G401.6 (cell line): ENCODE measurements at regions not wholly inside any gene's neighbourhood (a gene's known extent, or its start where the extent isn't known, plus 50 kb on each side); places are given as distances from the start of the nearest gene placed in this dataset.
A peak's percentile ranks its signal among the peaks of the same experiment; 100 is the strongest.
"Not testable (repeated sequence)": the region's sequence is repeated elsewhere in the genome, so short reads cannot be mapped to it uniquely, and the experiment has no call there.

Experiments
- FAIRE-seq: peaks from 2 replicates; lab custom pipeline; 2012; peaks lifted over from hg19 to GRCh38; lab: Jason Lieb, UNC

- FAIRE-seq, result no peak
Observed at GRCh38 chr7:113299748-113300147, 181.4 kb upstream of the SMIM30 start.

- FAIRE-seq, result no peak
Observed at GRCh38 chr7:113298501-113298900, 180.1 kb upstream of the SMIM30 start.

- FAIRE-seq, result no peak
Observed at GRCh38 chr7:113294750-113295149, 176.4 kb upstream of the SMIM30 start.

- FAIRE-seq, result no peak
Observed at GRCh38 chr7:113292105-113292504, 173.8 kb upstream of the SMIM30 start.

GRCh38 chr7:113291058-113291457 lies 172.7 kb upstream of the SMIM30 start:
- no peak for FAIRE-seq

GRCh38 chr7:113289140-113289740 lies 170.9 kb upstream of the SMIM30 start:
- FAIRE-seq, result no peak

GRCh38 chr7:113285411-113285810 lies 167.1 kb upstream of the SMIM30 start:
- FAIRE-seq, result no peak

- no peak for FAIRE-seq
Observed at GRCh38 chr7:113283861-113284260, 165.5 kb upstream of the SMIM30 start.

GRCh38 chr7:113282875-113283274 lies 164.5 kb upstream of the SMIM30 start:
- no peak for FAIRE-seq

GRCh38 chr7:113281223-113281622 lies 162.9 kb upstream of the SMIM30 start:
- no peak for FAIRE-seq

- FAIRE-seq, result no peak
Observed at GRCh38 chr7:113279256-113279655, 160.9 kb upstream of the SMIM30 start.

GRCh38 chr7:113270790-113271189 lies 152.4 kb upstream of the SMIM30 start:
- FAIRE-seq, result peak; percentile 28

- FAIRE-seq, result not testable (repeated sequence)
Observed at GRCh38 chr7:113269592-113269991, 151.2 kb upstream of the SMIM30 start.

GRCh38 chr7:113268757-113269156 lies 150.4 kb upstream of the SMIM30 start:
- no peak for FAIRE-seq

- FAIRE-seq, result no peak
Observed at GRCh38 chr7:113267885-113268284, 149.5 kb upstream of the SMIM30 start.

GRCh38 chr7:113267271-113267670 lies 148.9 kb upstream of the SMIM30 start:
- no peak for FAIRE-seq

- no peak for FAIRE-seq
Observed at GRCh38 chr7:113263749-113264148, 145.4 kb upstream of the SMIM30 start.

GRCh38 chr7:113263215-113263742 lies 144.9 kb upstream of the SMIM30 start:
- FAIRE-seq, result not testable (repeated sequence)

- no peak for FAIRE-seq
Observed at GRCh38 chr7:113256883-113257531, 138.7 kb upstream of the SMIM30 start.

GRCh38 chr7:113247198-113247597 lies 128.8 kb upstream of the SMIM30 start:
- no peak for FAIRE-seq

GRCh38 chr7:113246738-113247137 lies 128.4 kb upstream of the SMIM30 start:
- no peak for FAIRE-seq

- FAIRE-seq, result no peak
Observed at GRCh38 chr7:113232885-113233284, 114.5 kb upstream of the SMIM30 start.

- no peak for FAIRE-seq
Observed at GRCh38 chr7:113230691-113231090, 112.3 kb upstream of the SMIM30 start.

GRCh38 chr7:113217314-113217713 lies 99.0 kb upstream of the SMIM30 start:
- FAIRE-seq, result no peak
